ENCODE measurements at regions not wholly inside any gene's neighbourhood (a gene's known extent, or its start where the extent isn't known, plus 50 kb on each side); places are given as distances from the start of the nearest gene placed in this dataset.

DNA sequence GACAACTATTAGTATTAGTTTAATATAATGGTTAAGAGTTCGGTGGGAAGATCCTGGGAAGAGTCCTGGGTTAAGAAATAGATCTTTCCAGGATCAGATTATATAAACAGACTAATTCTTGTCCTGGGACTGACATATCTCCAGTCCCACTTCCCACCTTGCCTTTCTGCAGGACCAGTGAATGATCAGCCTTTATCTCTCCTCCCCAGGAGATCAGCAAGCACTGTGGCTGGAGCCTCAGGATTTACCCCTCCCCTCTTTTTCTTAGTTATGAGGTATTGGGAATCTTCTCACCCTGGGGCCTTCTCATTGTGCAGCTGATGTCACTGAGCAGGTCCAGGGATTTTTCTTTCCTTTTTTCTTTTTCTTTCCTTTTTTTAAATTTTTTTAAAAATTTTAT, 135.7 kb upstream of the UMPS start:
- Histone ChIP-seq H3K36me3 (replicated peaks in 1 of 2; ENCODE audit: control insufficient read depth in 1 of 2, insufficient read depth in 2 of 2, low read length in 2 of 2) (no peaks in the 10 kb centered on the region), H3K4me3 (replicated peaks in 1 of 3; ENCODE audit: low read depth in 2 of 3, low read length in 3 of 3) (no peak overlapping the region), H3K27me3 (ENCODE audit: control insufficient read depth in 2 of 2, insufficient read depth in 2 of 2, low read length in 2 of 2) (no peaks in the 10 kb centered on the region), H4K20me1 (ENCODE audit: insufficient read depth, low read length) (no peaks in the 10 kb centered on the region), H3K4me1 (ENCODE audit: control insufficient read depth in 1 of 2, insufficient read depth in 2 of 2, low read length in 2 of 2) (no peaks in the 10 kb centered on the region), H3K9ac (ENCODE audit: insufficient read depth, low read length, poor library complexity, severe bottlenecking) (no peak overlapping the region), H3K27ac (ENCODE audit: low read depth in 1 of 2, low read length in 2 of 2) (no peak overlapping the region), H3K79me2 (ENCODE audit: insufficient read depth, low read length) (no peaks in the 10 kb centered on the region), H2AFZ (ENCODE audit: insufficient read depth, low read depth, low read length, poor library complexity, severe bottlenecking) (no peak overlapping the region), H3K4me2 (replicated peaks; ENCODE audit: extremely low read depth, low read length, poor library complexity, severe bottlenecking) (no peak overlapping the region), H3K9me3 (replicated peaks in 1 of 2; ENCODE audit: control insufficient read depth in 1 of 2, insufficient read depth in 1 of 2, low read length in 2 of 2) (no peaks in the 10 kb centered on the region)
- peaks cover 2 to 12% (median 6%) of the 10 kb centered on the region in 3 donors for H3K27me3 Mint-ChIP-seq (ENCODE audit: low read depth in 3 of 3)
- peaks cover 0 to 3% (median 0%) of the 10 kb centered on the region in 7 donors for H3K9me3 Mint-ChIP-seq
- WGBS (ENCODE audit: insufficient coverage), result no CpG with 5 or more reads among the region's 1 CpG
- TF ChIP-seq, protein P1, sequence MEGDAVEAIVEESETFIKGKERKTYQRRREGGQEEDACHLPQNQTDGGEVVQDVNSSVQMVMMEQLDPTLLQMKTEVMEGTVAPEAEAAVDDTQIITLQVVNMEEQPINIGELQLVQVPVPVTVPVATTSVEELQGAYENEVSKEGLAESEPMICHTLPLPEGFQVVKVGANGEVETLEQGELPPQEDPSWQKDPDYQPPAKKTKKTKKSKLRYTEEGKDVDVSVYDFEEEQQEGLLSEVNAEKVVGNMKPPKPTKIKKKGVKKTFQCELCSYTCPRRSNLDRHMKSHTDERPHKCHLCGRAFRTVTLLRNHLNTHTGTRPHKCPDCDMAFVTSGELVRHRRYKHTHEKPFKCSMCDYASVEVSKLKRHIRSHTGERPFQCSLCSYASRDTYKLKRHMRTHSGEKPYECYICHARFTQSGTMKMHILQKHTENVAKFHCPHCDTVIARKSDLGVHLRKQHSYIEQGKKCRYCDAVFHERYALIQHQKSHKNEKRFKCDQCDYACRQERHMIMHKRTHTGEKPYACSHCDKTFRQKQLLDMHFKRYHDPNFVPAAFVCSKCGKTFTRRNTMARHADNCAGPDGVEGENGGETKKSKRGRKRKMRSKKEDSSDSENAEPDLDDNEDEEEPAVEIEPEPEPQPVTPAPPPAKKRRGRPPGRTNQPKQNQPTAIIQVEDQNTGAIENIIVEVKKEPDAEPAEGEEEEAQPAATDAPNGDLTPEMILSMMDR (IDR thresholded peaks at IDR 0.05), result no peak
- no peak overlapping the region for H3K27ac Mint-ChIP-seq
- no peak overlapping the region for H3K4me3 Mint-ChIP-seq
- H3K36me3 Mint-ChIP-seq, result no peaks in the 10 kb centered on the region
- H3K4me1 Mint-ChIP-seq, result no peaks in the 10 kb centered on the region
- no peak for DNase-seq
- intact Hi-C loops (cut with micrococcal nuclease), result no loop called here

DNA sequence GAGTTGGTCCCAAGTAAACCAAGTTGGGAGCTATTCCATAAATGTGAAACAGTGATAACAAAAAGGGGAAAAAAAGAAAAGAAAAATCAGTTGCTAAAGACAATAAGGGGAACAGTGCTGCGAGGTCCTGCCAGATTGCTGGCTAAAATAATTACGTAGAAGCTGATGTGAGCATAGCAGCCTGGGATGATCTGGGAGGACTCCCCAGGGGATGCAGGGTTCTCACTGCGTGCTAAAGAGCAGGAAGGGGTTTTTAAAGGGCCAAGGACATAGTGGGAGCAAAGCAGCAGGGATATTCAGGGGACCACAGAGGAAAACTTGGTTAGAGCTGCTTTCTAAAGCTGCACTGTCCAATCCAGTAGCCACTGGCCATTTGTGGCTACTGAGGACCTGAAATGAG, 133.0 kb upstream of the UMPS start:
- H3K27me3 ChIP-seq (ENCODE audit: control insufficient read depth in 2 of 2, insufficient read depth in 2 of 2, low read length in 2 of 2), result no peaks in the 10 kb centered on the region
- H2AFZ ChIP-seq (ENCODE audit: insufficient read depth, low read depth, low read length, poor library complexity, severe bottlenecking), result no peak overlapping the region
- no peak overlapping the region for H3K4me2 ChIP-seq (replicated peaks; ENCODE audit: extremely low read depth, low read length, poor library complexity, severe bottlenecking)
- no peaks in the 10 kb centered on the region for H3K36me3 ChIP-seq (replicated peaks in 1 of 2; ENCODE audit: control insufficient read depth in 1 of 2, insufficient read depth in 2 of 2, low read length in 2 of 2)
- intact Hi-C loops (cut with micrococcal nuclease), result no loop called here
- Mint-ChIP-seq H3K27ac (no peak overlapping the region), H3K4me3 (no peak overlapping the region), H3K9me3 (peaks cover 0 to 3% (median 0%) of the 10 kb centered on the region in 7 donors), H3K4me1 (no peaks in the 10 kb centered on the region), H3K36me3 (no peaks in the 10 kb centered on the region), H3K27me3 (ENCODE audit: low read depth in 3 of 3) (peaks cover 0 to 9% (median 5%) of the 10 kb centered on the region in 3 donors)
- TF ChIP-seq, protein P1 (IDR thresholded peaks at IDR 0.05), result no peak
- H3K4me1 ChIP-seq (ENCODE audit: control insufficient read depth in 1 of 2, insufficient read depth in 2 of 2, low read length in 2 of 2), result no peaks in the 10 kb centered on the region
- no peaks in the 10 kb centered on the region for H3K9me3 ChIP-seq (replicated peaks in 1 of 2; ENCODE audit: control insufficient read depth in 1 of 2, insufficient read depth in 1 of 2, low read length in 2 of 2)
- no peak overlapping the region for H3K9ac ChIP-seq (ENCODE audit: insufficient read depth, low read length, poor library complexity, severe bottlenecking)
- 93% methylated on average over 3 of the region's 3 CpGs for WGBS (ENCODE audit: insufficient coverage)
- no peak for DNase-seq
- H3K27ac ChIP-seq (ENCODE audit: low read depth in 1 of 2, low read length in 2 of 2), result no peak overlapping the region
- no peak overlapping the region for H3K4me3 ChIP-seq (replicated peaks in 1 of 3; ENCODE audit: low read depth in 2 of 3, low read length in 3 of 3)
- H4K20me1 ChIP-seq (ENCODE audit: insufficient read depth, low read length), result no peaks in the 10 kb centered on the region
- H3K79me2 ChIP-seq (ENCODE audit: insufficient read depth, low read length), result no peaks in the 10 kb centered on the region

Measured in CD14-positive monocyte (primary cell).